HFF-Myc (cell line): ENCODE measurements at regions not wholly inside any gene's neighbourhood (a gene's known extent, or its start where the extent isn't known, plus 50 kb on each side); places are given as distances from the start of the nearest gene placed in this dataset.

Source experiments
- DNase-seq: peaks from one replicate; pipeline ENCODE4 v3.0.0-alpha.2; 2011; ENCODE audit warnings: low read depth; ENCODE audit errors: extremely low read depth
- H3K4me3 ChIP-seq: replicated peaks from 2 replicates; pipeline ENCODE4 v1.5.1; 2011; ENCODE audit warnings: low read depth, mild to moderate bottlenecking, control low read depth, low read length
- TF ChIP-seq, protein P1 (sequence below): IDR thresholded peaks from 2 replicates; pipeline ENCODE4 v1.5.1; 2012; ENCODE audit warnings: mild to moderate bottlenecking, low read depth, low read length, control low read depth; ENCODE audit errors: missing control alignments

DNA sequence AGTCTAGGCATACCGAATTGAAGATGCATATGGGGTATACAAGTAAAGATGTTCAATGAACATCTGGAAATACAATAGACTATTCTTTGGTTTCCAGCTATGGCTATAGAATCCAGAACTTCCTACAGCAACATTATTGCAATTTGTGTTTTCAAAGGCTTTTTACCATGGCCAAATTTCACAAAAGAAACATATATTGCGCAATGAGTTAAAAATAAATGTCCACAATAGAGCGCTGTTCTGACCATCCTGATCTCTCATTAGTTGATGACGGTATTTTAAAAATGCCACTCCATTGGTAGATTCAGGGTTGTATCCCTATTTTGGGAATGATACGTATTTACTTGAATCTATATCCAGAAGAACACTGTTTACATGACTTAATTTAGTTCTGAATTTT lies 139.2 kb downstream of the LINC00632 start:
- H3K4me3 ChIP-seq: no peak overlapping the region
- TF ChIP-seq, protein P1, sequence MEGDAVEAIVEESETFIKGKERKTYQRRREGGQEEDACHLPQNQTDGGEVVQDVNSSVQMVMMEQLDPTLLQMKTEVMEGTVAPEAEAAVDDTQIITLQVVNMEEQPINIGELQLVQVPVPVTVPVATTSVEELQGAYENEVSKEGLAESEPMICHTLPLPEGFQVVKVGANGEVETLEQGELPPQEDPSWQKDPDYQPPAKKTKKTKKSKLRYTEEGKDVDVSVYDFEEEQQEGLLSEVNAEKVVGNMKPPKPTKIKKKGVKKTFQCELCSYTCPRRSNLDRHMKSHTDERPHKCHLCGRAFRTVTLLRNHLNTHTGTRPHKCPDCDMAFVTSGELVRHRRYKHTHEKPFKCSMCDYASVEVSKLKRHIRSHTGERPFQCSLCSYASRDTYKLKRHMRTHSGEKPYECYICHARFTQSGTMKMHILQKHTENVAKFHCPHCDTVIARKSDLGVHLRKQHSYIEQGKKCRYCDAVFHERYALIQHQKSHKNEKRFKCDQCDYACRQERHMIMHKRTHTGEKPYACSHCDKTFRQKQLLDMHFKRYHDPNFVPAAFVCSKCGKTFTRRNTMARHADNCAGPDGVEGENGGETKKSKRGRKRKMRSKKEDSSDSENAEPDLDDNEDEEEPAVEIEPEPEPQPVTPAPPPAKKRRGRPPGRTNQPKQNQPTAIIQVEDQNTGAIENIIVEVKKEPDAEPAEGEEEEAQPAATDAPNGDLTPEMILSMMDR: no peak
- no peak for DNase-seq

DNA sequence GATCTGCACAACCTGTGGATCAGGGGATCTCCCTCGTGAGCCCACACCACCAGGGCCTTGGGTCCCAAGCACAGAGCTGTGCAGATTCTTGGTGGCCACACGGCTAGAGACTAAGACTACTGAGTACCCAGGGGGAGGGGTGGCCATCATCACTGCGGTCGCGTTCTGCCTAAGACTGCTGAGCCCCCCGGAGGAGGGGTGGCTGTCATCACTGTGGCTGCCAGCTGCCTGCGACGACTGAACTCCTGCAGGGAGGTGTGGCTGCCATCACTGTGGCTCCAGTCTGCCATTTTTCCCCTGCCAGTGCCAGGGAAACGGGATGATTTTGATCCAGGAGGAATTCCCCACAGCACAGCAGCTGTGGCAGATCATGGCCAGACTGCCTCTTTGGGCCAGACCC lies 141.7 kb upstream of the SPANXB1 start:
- H3K4me3 ChIP-seq: no peak overlapping the region
- TF ChIP-seq, protein P1: no peak
- DNase-seq: no peak

DNA sequence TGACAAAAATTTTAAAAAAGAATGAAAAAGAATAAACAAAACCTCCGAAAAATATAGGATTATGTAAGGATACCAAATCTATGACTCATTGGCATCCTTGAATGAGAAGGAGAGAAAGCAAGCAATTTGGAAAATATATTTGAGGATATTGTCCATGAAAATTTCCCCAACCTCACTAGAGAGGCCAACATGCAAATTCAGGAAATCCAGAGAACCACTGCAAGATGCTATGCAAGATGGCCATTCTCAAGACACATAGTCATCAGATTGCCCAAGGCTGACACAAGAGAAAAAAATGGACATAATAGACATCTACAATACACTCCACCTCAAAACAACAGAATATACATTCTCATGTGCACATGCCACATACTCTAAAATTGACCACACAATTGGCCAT lies 135.9 kb upstream of the SPANXB1 start:
- DNase-seq: no peak
- TF ChIP-seq, protein P1: no peak

DNA sequence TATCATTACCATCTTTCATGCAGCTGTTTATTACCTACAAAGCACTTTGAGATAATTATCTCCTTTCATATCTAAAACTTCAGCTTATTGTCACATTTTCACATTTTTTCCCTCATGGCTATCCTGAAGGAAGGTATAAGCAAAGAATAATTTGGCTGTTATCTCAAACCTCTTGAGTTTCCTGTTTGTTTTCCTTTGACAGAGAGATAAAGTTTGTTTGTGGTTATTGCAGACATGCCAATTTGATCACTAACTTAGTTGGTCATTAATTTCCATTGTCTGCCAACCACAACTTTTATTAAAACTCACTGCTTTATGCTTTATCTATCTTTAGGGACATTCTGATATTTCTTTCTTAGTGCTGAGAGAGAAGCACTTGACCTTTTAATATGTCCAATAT lies 89.8 kb upstream of the SPANXB1 start:
- DNase-seq: no peak
- H3K4me3 ChIP-seq: no peak overlapping the region
- TF ChIP-seq, protein P1: no peak

More for the DNA sequence above, 135.9 kb upstream of the SPANXB1 start:
- H3K4me3 ChIP-seq: no peak overlapping the region

DNA sequence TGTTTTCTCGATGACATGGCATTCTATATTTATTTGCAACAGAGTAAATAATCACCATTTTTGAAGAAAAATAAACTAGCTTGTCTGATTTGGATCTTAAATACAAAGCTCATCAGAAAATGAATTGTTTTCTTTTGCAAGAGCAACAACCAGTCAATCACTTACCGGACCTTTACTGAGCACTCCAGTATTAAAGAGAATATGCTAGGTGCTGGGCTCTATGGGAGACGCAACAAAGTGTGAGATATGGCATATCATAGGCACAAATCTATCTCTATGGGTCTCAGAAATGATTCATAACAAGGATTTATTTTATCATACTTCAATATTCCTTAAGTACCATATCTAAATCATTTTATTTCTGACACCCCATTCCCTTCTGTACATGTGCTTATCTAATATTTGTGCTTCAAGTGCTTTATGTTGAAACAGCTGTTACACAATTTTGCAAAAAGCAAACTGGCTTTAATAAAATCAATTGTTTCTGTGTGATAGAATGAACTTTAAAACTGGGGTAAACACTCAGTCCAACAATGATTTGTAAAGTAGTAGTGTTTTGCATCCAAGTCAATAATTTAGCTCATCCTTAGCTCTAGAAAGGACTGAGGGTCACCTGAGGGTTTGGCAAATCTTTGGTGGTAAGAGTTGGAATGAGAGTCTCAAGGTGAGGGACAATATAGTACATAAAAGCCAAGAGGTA lies 88.4 kb upstream of the SPANXB1 start:
- TF ChIP-seq, protein P1: no peak
- H3K4me3 ChIP-seq: no peak overlapping the region
- no peak for DNase-seq

DNA sequence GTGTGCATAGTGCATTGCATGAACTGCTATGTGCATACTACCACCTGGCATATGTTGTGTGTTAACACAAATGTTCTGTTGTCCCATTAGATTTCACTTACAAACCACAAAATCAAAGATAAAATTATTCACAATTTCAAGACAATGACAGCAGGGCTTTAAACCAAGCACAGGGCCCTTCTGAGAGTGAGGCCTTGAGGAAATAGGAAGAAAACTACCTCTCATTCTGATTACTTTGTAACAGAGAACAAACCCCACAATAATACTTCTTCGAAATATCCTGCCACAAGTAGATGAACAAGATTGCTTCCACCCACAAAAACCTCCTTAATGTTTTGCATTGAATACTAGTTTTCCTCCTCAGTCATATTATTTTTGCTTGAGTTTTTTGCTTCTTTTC lies 85.5 kb upstream of the SPANXB1 start:
- H3K4me3 ChIP-seq: no peak overlapping the region
- TF ChIP-seq, protein P1: no peak
- no peak for DNase-seq

DNA sequence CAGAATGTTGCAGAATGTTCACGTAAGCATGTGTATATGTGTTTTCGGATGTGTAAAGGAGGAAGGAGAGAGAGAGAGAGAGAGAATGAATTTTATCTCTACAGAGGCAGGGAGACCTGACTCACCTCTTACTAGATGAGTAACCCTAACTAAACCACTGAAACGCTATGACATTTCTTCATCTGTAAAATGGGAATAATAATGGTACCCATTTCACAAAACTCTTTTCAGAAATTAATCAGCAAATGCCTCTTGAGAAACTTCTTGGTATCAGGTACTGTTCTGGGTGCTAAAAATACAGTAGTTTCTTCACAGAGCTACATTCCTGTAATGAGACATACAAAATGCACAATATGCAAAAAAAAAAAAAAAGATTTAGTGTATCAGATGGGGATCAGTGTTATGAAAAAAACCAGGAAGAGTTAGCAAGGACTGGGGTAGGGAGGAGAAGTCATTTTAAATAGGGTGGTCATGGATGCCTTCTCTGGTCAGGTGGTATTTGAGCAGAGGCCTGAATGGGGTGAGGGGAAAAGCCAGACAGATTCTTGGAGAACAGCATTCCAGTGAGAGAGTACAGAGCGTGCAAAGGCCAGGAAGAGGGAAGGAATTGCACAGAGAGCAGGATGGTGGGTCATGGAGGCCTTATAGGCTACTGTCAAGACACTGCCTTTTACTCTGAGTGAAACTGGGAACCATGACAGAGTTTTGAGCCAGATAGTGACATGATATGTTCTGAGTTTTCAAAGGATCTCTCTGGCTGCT lies 84.9 kb upstream of the SPANXB1 start:
- no peak overlapping the region for H3K4me3 ChIP-seq
- TF ChIP-seq, protein P1: no peak

More for the DNA sequence above, 84.9 kb upstream of the SPANXB1 start:
- no peak for DNase-seq
